GM18868 (cell line): ENCODE measurements at regions not wholly inside any gene's neighbourhood (a gene's known extent, or its start where the extent isn't known, plus 50 kb on each side); places are given as distances from the start of the nearest gene placed in this dataset.

ENCODE experiments used
- ATAC-seq: cut with Tn5 transposase; IDR thresholded peaks from one replicate; pipeline ENCODE4 v1.9.1; 2021; ENCODE audit warnings: mild to moderate bottlenecking, moderate library complexity; ENCODE audit not compliant: unreplicated experiment

DNA sequence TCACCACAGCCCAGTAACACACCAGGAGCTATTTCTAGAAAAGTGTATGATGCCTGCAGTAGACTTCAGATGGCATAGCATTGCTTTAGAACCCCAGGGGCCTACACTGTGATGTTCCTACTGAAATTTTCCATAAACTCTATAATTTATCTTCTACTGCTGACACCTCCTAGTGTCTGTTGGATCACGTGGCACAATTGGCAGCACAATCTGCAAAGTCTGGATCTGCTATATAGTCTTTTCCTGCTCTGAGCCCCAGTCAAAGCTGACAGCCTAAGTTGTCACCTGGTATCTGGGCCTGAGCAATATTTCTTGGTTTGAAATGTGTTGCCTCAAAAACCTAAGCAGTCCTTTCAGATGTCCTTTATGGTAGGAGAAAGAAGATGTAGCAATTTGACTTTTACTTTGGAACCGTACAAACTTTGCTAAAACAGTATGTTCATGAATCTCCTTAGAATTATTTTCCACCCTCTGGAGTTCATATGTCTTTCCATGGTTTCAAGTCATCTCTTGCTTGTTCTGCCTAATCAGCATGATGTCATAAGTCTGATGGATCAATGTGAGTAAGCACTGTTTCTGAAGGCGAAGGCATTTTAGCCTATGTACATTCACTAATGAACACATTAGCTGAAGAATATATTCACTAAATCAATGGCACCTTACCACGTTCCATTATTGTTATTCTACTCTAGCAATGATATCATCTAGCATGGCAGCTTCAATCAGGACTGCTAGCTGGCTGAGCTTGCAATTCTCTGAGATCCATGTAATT lies 536.5 kb upstream of the NBEA start:
- no peak for ATAC-seq

DNA sequence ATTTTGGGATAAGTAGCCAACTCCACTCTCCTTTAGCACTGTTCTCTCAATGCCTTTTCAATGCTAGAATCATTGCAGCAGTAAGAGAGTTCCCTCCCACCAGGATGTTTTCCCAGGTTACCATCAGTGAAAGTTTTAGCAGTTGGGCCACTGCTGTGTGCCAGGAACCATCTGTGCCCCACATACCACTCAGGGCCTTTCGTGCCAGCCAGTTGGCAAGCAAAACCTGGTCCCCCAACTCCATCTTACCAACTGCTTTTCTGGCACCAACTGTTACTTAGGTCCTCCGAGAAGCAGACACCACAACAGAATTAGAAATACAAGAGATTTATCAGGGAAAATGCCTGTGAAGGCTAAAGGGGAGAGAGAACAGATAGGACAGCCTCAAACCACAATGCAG lies 533.4 kb upstream of the NBEA start:
- no peak for ATAC-seq

DNA sequence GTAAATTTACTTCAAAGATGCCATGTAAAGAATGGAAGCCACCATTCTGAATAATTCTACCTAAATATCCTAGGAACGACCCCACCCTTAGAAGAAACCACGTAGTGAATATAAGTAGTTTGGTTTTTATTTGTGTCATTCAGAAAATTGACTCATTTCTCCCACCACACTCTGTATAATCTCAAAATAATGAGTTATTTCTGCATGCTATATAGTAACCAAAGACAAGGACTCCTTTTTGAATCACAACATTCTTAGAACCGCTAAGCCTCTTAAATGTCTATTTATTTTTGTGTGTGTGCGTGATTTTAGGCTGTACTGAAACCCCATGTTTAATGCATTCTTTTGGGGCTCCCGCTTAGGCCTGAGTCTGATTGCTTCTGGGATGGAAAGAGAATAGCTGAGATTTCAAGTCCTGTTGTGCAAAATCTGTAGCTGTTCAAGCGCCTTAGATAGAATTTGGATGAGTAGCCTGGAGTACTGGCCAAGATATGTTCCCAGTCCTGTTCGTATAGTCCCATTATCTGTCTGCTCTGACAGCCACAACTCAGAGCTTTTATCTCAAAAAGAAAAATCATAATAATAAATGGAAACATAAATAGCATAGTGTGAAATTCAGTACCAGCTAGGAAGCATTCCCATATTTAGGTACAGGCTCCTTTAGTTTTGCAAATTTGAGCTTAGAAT lies 532.4 kb upstream of the NBEA start:
- no peak for ATAC-seq

DNA sequence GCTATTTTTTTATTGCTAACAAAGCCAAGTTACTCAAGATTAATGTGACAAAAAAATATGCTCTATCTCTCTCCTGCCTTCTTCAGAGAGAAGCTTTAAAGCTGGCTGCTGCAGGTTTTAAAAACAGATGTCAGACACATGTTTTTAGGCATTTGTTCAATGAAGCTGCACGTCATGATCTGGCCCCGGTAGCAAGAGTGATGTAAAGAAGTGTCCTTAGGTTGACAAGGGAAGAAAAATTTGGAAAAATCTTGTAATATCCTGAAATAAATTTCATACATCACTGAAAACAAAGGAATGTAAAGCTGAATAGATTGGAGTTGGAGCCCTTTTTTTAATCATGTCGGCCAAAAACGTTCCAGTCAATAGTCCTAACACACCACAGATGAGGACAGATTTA lies 531.4 kb upstream of the NBEA start:
- no peak for ATAC-seq

DNA sequence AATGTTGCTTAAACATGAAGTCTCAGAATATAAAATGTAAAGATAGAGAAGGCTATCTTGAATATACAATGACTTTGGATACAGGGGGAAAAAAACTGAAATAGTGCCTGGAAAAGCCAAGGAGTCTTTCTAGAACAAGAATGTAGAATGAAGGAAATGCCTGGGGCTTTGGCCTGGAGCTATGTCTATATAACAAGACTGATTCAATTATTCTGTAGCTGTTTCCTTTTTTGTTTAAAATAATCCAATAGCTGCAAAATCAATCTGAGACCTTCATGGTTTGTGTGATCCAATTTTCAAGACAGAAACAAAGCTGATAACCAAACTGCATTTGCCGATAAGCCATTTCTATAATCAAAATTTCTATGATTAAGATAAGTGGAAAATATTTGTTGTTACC lies 530.9 kb upstream of the NBEA start:
- no peak for ATAC-seq

DNA sequence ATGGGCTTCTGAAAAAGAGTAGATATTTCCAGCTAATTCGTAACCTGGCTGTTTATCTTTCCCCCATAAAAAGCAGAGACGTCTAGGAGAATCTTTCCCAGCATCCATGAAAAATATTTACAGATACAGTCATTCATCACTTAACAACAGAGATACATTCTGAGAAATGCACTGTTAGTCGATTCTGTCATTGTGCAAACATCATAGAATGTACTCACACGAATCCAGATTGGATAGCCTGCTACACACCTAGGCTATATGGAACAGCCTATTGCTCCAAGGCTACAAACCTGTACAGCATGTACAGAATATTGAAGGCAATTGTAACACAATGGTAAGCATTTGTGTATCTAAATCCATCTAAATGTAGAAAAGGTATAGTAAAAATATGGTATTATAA lies 530.2 kb upstream of the NBEA start:
- no peak for ATAC-seq

DNA sequence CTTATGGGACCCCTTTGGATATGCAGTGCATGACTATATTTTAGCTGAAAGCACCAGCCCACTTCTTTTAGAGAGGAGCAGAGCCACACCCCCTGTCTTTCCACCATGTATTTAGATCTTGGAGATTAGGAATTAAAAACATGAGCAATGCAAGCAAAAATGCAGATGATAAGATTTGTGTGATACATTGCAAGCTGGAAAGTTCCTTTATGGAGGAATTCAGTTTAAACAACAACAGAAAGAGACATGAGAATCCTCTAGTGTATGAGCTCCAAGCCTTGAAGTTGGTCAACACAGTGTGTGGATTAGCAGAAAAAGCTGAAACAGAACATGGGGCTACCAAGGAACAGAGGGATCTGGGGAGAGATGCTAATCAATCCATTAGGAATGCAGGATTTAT lies 529.8 kb upstream of the NBEA start:
- ATAC-seq: no peak

DNA sequence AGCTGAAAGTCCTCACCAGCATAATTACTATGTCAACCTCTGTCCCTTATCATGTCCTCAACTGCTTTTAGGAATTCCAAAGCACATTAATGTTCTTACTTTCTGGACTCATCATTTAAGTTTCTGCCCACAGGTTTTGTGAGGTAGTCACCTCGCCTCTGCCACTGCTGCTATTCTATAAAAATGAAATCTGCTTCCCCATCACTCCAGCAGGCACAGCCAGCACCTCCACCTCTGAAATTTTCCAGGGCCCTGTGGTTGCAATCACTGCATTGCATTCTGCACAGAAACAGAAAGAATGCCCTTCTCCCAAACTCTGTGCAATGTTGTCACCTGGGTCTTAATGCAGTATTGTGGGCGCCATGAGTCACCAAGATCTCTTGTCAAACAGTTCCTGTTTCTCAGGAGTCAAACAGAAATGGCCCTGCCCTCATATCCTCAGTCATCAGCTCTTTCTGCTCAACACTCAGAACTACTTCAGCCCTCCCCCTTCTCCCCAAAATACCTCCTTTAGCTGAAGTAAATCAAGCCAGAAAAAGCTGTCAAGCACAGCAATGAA lies 529.2 kb upstream of the NBEA start:
- no peak for ATAC-seq

DNA sequence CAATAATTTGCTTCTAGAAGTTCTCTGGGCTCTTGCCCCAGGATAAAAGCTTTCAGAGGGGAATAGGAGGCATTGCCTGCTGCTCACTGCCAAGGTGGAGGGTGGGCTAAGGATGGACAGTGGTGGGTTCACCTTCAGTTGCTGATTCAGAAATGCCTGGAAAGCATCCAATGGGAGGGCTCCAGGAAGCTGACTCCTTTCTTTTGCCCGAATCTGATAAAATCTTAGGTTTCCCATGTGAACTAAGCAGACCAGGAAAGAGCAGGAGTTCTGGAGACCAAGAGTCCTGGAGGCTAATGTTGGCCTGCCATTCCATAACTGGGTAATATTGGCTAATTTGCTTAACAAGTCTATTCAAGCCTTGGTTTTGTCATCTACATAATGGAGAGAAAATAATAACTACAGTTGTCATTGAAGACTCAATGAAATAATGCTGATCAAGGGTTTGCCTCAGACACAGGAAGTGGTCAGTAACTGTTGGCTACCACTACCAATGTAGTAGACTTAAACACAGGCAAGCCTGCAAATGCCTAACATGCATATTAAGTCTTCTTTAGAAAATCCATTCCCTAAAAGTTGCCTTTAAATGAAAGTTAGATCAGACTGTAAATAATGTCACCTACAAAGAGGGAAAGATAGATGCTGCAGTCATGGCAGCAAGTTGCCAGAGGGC lies 528.4 kb upstream of the NBEA start:
- no peak for ATAC-seq

DNA sequence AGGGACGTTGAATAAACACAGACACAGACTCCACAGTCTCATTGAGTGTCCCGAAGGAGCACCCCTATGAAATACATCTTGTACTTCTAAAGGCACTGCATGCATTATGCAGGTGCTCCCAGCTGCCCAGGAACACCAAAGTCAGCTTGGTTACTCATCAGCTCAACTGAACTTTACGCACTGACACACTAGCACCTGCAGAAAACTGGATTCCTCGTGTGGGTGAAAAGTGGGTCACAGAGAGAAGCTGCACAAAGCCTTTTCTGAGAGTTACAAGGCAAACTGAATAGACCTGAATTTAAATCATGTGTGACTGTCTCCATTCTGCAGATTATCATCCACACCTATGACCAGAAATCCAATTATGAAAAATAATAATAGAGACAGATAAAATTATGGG lies 527.5 kb upstream of the NBEA start:
- no peak for ATAC-seq

DNA sequence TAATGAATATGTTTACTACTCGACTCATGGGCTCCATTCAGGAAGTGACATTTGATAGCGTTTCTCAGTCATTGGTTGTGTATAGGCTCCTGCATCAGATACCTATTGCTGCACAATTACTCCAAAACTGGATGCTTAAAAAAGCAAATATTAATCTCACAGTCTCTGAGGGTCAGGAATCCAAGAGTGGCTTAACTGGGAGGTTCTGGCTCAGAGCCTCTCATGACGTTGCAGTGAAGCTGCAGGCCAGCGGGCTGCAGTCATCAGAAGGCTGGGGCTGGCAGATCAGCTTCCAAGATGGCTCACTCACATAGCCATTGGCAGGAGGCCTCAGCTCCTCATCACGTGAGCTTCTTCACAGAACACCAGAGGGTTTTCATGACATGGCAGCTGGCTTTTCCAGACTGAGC lies 525.1 kb upstream of the NBEA start:
- no peak for ATAC-seq

DNA sequence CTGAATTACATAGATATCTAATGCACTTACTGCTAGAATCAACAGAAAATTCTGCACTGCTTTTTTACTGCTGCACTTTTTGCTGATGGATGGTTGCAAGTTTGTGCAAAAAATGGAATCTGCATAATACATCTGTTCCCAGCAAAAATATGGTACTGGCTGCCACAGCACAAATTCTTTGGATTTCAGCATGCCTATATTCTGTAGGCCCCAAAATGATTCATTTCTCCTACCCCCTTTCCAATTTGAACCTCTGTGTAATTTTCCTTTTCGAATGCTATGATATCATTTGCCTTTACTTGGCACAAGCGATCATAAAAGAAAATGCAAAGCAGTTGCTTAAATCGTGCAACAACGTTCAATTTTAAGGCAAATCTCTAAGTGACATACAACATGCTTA lies 524.2 kb upstream of the NBEA start:
- ATAC-seq: no peak

DNA sequence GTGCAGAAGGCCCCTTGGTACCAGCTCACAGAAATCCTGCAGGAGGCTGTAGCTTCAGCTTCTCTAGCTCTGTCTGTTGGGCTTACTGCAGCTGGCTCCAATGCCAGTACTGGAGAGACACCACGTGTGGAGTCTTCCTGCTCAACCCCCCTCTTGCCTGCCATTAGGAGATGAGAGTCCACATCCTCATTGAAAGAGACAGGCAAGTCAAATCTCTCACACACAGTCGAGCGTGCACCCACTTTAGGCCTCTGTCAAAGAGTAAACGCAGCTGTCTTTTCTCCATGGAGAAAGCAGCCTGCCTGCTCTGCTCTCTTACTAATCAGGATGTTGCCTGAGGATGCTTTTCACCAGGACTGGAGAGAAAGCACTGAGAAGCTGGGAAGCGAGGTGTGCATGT lies 523.0 kb upstream of the NBEA start:
- ATAC-seq: no peak

DNA sequence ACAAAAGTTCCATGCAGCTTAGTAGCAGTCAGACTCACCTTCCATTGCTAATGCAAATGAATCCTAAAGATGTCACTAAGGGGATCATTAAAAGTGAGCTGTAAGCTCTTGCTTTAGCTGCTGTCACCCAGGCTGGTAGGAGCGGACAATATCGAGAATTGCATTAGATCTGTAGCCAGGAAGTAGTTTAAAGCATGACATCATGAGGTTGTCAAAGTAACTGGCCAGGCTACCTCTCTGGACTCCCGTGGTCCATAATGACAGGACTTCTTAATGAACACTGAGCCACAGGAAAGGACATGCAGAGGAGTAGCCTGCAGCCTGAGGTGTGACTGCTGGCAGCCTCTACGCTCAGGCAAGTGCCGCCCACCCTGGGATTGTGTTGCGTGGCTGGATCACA lies 522.3 kb upstream of the NBEA start:
- no peak for ATAC-seq

DNA sequence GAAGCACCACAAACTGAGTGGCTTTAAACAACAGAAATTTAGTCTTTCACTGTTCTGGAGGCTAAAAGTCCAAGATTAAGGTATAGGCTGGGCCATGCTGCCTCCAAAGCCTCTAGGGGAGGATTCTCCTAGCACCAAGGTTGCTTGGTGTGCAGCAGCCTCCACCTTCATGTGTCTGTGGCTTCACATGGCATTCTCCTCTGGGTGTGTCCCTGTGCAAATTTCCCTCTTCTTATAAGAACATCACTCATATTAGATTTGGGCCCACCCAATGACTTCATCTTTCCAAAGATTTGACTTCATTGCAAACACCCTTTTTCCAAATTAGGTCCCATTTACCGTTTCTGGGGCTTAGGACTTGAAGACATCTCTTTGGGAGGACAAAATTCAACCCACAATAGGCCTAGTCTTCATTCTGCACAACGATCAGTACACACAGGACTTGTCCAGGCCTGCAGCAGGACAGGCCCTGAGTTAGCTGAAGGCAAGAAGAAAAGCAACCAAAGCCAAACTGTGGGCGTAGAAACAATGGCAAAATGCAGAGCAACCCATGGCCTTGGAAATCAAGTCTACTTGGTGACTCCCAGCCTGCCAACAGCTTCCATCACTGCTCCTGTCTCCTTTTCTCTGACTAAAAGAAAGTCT lies 521.2 kb upstream of the NBEA start:
- ATAC-seq: no peak

DNA sequence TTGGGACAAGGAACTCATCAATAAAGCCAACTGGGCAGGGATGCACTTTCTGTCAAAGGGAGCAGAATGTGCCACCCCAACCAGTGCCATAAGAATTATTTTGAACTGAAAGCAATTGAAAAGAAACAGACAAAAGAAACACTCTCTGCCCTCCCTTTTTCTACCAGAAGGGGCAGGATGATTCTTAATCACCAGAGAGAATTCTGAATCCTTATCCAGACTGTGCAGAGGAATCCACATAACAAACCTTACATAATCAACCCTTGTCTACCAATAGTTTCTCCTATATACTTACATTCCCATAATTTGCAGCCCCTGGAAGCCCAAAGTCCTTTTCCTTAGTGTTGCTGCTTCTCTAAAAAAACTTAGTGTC lies 520.7 kb upstream of the NBEA start:
- ATAC-seq: no peak

DNA sequence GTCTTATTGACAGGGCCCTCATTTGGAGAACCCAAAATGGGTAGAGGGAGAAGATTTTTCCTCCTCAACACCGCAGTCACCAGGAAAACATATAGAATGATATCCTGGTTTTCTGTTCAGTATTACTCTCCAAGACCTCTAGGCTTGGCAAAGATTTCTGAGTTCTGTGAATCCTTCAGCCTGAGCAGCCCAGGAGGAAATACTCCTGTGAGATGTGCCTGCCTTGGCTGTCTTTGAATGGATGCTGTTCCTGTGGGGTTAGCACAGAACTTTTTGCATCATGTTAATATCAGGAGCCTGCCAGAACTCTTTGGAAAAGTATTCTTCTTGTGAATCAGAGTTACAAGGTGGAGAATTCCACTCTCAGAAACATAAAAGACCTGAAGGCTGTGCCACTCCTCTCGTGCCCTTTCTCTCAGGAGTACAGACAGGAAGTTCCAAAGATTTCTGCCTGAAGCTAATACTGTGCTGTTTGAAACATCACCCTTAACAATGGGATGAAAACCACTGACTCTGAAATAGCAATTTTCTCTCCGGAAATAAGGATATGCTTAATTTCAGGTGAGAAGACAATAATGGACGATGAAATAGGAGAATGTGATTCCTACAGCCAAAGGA lies 520.1 kb upstream of the NBEA start:
- no peak for ATAC-seq

DNA sequence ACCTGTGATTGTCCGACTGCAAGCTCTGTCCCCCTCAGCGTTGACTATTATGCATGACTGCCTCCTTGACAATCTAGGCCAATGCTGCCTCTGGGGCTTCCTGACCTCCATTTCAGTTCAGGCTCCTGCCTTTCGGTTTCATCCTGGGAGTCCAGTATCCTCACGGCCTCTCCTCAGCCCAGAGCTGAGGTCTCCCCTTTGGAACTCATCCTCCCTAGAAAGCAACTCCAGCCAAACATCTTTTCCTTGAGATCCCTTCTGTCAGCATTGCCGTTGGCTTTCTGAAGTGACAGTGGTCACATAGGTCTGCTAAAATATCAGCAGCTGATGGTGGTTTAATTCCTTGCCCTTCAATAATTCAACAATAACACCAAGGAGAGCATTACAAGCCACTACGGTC lies 519.1 kb upstream of the NBEA start:
- no peak for ATAC-seq

DNA sequence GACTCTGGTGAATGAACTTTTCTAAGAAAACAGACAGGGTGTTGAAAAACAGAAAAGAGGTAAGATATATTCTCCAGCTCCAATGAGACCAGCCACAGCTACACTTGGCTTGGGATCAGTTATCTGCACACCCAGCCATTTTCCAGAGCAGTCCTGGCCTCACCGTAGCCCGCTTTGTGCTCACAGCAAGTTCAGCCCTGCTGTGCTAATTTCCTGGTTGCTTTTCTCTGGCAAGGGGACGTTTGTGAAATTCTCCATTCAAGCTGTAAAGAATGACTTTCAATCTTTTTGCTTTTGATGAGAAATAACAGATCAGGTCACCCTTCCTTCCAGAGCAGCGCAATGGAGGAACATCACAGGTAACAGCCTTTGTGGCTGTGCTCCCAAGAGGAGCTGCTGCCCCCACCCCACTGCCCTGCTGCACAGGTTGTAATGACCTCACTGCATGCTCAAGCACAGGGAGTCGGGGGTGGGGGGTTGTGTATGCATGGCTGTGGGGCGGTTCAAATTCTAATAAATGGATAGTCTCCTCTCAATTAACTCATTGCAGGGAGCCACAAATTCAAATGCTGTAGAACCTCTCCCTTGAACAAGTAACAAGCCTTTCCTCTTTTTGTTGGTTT lies 516.6 kb upstream of the NBEA start:
- ATAC-seq: no peak

DNA sequence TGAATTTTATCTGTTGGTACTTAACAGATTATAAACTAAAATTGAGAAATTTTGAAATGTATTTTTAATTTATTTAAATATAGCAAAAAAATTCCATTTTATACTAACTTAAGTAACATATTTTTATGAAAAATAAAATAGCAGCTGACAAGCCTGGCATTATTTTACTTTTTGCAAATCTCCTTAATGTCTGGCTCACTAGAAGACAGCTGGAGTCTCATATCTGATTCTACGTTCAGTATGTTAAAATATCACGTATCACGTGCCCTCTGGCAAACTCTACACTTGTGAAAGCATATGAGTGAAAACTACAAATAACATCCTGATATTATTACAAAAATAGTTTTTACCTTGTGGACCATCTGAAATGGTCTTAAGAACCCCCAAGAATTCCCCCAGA lies 513.2 kb upstream of the NBEA start:
- no peak for ATAC-seq

DNA sequence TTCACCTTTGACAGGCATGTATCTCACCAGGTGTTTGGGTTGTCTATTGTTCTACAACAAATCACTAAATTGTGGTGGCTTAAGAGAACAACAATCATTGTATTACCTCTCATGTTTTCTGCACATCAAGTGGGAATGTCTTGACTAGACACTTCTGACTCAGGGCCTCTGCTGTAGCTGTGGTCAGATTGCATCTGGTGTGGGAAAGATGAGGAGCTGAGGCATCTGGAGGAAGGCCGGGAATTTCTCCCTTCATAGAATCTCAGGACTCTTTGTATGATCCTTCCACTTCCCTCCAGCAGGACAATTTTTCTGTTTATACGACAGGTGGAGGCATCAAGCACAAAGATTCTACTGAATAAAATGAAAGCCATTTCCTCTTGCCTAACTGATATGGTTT lies 511.8 kb upstream of the NBEA start:
- ATAC-seq: no peak
